Skeletal muscle satellite cell (primary cell): ENCODE measurements at regions not wholly inside any gene's neighbourhood (a gene's known extent, or its start where the extent isn't known, plus 50 kb on each side); places are given as distances from the start of the nearest gene placed in this dataset.

ENCODE experiments used
- H3K27me3 ChIP-seq: 2 replicates; pipeline ENCODE4 v1.7.0; 2013; ENCODE audit warnings: low read length; ENCODE audit not compliant: control insufficient read depth, insufficient read depth
- H3K36me3 ChIP-seq: 2 replicates; pipeline ENCODE4 v1.7.0; 2013; ENCODE audit warnings: mild to moderate bottlenecking, control low read depth, low read length; ENCODE audit not compliant: insufficient read depth
- H3K4me1 ChIP-seq: 2 replicates; pipeline ENCODE4 v1.7.0; 2013; ENCODE audit warnings: low read length; ENCODE audit not compliant: control insufficient read depth, insufficient read depth
- H3K4me2 ChIP-seq: 2 replicates; pipeline ENCODE4 v1.7.0; 2013; ENCODE audit warnings: mild to moderate bottlenecking, low read length
- H3K4me3 ChIP-seq: 2 replicates; pipeline ENCODE4 v1.7.0; 2013; ENCODE audit warnings: low read length
- H3K9ac ChIP-seq: 2 replicates; pipeline ENCODE4 v1.7.0; 2013; ENCODE audit warnings: mild to moderate bottlenecking, low read depth, low read length, moderate library complexity
- H3K9me3 ChIP-seq: replicated peaks from 2 replicates; pipeline ENCODE4 v1.7.0; 2013; ENCODE audit warnings: mild to moderate bottlenecking, control low read depth, low read length

- H3K36me3 ChIP-seq = no peaks in the 10 kb centered on the region
- H3K27me3 ChIP-seq = peaks cover 45% of the 10 kb centered on the region
- no peaks in the 10 kb centered on the region for H3K4me1 ChIP-seq
- no peak overlapping the region for H3K4me3 ChIP-seq
- H3K9ac ChIP-seq = no peak overlapping the region
- H3K4me2 ChIP-seq = no peak overlapping the region
- H3K9me3 ChIP-seq = no peaks in the 10 kb centered on the region
These were observed 55.8 kb upstream of the SLC6A6 start for GRCh38 chr3:14346642-14347041.

GRCh38 chr3:14347110-14347509 is 55.3 kb upstream of the SLC6A6 start:
- H3K9me3 ChIP-seq = no peaks in the 10 kb centered on the region
- peaks cover 45% of the 10 kb centered on the region for H3K27me3 ChIP-seq
- no peaks in the 10 kb centered on the region for H3K36me3 ChIP-seq
- H3K4me2 ChIP-seq = no peak overlapping the region
- H3K9ac ChIP-seq = no peak overlapping the region
- no peaks in the 10 kb centered on the region for H3K4me1 ChIP-seq
- no peak overlapping the region for H3K4me3 ChIP-seq

GRCh38 chr3:14351617-14352001 is 50.8 kb upstream of the SLC6A6 start:
- no peak overlapping the region for H3K4me2 ChIP-seq
- no peaks in the 10 kb centered on the region for H3K9me3 ChIP-seq
- H3K4me3 ChIP-seq = no peak overlapping the region
- H3K36me3 ChIP-seq = no peaks in the 10 kb centered on the region
- no peaks in the 10 kb centered on the region for H3K4me1 ChIP-seq
- H3K9ac ChIP-seq = no peak overlapping the region
- peaks cover 41% of the 10 kb centered on the region for H3K27me3 ChIP-seq

- Histone ChIP-seq H3K4me3 (no peak overlapping the region), H3K4me1 (no peaks in the 10 kb centered on the region), H3K4me2 (no peak overlapping the region), H3K27me3 (peaks cover 38% of the 10 kb centered on the region), H3K9me3 (no peaks in the 10 kb centered on the region), H3K36me3 (no peaks in the 10 kb centered on the region), H3K9ac (no peak overlapping the region)
These were observed 50.3 kb upstream of the SLC6A6 start for GRCh38 chr3:14352002-14352627.
